NOMO-1 treated with dmso at 0.1 percent for 144 hours (cell line): ENCODE measurements at regions not wholly inside any gene's neighbourhood (a gene's known extent, or its start where the extent isn't known, plus 50 kb on each side); places are given as distances from the start of the nearest gene placed in this dataset.

ENCODE experiments used
- DNase-seq: peaks from one replicate; lab custom pipeline; 2025; ENCODE audit not compliant: unreplicated experiment; lab: John Stamatoyannopoulos, UW

DNA sequence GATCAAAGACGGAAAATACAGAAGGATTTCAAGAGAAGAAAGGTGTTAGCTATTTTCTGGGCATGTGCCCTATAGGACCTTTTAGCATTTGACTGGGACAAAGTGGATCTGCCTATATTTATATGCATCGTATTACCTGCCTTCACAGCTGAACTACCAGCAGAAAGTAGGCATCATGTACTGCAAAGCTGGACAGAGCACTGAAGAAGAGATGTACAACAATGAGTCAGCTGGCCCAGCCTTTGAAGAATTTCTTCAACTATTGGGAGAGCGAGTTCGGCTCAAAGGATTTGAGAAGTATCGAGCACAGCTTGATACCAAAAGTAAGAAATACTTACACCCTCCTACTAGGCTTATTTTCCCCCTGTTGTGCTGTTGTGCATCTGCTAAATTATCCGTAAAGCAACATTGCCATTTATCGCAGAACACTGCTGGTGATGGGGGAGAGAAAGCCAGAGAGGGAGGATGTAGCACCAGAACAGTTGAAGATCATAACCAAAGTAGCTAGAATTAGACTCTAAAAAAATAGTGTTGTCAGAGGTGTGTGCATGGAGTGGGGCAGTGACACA, 282.0 kb upstream of the RGS6 start:
- DNase-seq, result no peak

DNA sequence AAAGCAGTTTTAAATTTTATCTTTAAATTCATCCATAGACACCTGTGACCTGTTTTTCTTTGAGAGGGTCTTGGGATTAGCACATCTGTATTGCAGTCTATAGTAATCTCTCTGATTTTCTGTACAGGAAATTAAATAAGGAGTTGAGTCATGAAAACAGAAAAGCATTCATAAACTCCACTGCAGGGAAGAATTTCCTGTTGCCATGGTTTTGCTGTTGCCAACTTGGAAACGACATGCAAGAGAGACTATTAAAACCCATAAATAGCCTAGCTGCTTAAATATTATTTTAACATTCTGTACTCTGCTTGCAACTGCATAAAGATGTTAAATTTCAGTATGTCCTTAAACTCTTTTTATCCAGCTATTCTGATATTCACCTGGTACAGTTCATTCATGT, 281.0 kb upstream of the RGS6 start:
- no peak for DNase-seq

DNA sequence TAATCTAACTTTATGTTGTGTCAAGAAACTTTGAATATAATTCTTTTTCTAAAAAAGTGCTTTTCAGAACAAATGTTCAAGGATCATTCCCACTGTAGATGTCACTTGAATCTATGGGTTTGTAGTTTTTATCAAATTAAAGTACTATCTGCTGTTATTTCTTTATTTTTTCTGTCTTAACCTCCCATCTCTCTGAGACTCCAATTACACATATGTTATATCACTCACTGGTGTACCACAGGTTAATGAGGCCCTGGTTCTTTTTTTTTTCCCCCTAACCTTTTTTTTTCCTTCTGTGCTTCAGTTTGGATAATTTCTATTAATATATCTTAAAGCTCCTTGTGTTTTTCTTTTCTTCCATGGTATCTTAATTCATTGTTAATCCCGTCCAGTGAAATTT, 279.9 kb upstream of the RGS6 start:
- no peak for DNase-seq

DNA sequence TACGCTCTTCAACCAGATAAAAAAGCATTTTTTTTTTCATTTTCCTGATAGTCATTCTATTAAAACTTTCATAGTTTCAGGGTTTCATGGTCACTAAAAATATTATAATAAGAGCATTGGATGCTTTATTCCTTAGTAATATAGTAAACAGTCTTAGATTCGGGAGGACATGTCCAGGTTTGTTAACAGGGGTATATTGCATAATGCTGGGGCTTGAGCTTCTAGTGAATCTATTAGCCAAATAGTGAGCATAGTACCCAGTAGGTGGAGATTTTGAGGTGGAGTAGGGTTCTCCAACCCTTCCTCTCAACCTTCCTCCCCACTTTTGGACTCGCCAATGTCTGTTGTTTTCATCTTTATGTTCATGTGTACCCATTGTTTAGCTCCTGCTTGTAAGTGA, 277.4 kb upstream of the RGS6 start:
- DNase-seq, result no peak

DNA sequence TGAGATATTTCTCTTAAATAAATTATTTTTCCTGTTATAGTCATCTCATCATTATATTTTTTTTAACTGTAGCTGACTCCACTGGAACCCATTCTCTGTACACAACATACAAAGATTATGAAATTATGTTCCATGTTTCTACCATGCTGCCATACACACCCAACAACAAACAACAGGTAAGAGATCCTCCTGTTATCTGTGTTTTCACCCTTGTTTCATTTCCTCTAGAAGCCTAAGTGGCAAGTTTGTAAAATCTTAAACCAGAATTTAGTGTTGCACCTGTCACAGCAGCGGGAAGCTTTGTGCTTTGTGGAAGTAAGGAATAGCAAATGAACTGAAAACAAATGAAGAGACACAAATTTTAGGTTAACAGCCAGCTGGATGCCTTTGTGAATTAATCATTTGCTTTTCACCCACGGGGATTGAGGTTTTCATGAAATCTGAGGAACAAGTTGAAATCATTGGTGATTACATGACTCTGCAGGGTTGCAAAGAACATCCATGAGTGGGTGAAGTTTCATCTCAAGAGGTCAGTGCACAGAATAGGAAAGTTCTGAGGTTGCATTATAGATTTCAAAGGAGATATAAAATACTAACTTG, 273.9 kb upstream of the RGS6 start:
- no peak for DNase-seq

DNA sequence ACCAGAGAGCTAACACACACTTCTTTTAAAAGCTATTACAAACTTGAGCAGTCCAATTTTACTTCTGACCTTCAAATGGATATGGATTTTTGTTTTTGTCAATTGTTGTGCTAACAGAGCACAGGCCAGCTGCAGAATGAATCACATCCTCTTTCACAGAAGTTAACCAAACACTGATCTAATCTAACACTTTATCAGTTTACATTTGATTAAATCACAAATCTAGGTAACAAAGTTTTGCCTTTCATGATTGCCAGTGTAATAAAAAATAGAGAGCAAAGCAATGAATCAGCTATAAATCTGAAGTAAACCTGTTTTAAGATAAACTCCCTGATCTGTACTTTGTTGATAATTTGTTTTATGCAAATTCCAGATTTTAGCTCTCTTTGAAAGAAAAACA, 273.1 kb upstream of the RGS6 start:
- DNase-seq, result no peak

DNA sequence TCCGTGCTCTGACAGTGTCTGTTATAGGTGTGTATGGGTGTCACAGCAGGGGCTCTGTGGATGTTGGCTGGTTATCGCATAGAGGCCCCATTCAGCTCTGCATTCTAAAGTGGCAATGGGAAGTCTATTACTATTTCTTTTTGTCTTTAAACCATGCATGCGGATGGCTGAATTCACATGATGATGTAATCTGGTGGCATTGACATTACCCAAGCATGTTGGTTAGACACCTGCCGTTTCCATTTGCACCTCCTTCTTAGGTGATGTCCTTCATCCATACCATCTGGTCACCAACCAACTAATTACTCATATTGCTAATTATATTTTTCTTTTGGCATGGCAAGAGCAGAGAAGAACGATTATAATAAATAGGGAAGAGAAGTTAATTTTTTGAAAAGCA, 270.8 kb upstream of the RGS6 start:
- DNase-seq, result no peak

DNA sequence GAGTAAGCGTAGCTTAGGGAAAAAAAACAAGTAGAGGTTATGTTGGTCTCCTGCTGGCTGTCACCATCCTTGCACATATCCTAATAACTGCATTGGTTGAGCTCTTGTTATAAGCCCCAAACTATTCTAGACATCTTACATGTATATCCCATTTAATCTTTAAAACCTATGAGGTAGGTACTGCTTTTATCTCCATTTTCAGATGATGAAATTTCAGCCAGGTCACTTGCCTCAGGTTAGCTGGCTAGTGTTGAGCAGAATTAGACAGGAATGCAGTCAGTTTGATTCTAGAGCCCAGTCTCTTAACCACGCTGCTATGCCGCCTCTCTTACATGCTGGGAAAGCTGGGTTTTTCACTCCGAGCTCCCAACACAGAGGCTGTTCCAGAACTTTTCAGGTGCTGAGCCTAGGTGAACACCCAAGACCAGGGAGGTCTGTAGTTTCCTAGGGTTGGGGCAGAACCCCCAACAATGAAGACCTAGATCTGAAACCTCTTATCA, 269.9 kb upstream of the RGS6 start:
- no peak for DNase-seq

DNA sequence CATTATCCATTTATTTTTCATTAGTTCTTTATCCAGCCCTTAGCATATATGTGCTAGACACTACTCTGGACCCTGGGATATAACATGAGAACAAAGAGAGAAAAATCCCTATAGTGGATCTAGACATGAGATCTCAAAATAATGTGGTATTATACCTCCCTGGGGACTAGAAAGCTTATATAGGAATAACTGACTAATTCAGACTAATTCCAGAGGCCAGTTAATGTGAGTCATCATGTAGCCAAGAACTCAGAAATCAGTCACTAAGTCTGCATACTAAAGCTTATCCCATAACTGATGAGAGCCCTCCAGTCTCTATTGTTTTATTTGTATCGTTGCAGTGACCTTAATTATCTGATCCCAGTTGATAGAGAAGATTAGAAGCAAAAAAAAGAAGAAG, 267.1 kb upstream of the RGS6 start:
- no peak for DNase-seq

DNA sequence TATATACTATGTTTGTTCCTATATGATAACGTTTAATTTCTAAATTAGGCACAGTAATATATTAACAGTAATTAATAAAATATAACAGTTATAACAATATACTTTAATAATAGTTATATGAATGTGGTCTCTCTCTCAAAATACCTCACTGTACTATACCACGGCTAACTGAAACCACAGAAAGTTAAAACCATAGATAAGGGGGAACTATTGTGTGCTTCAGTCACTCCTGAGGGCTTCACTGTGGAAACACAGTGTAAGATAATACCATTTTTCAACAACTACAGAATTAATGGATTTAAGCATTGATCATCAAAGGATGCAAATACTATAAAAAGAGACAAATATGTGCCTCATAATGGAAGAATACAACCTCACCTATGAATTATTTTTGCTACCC, 266.4 kb upstream of the RGS6 start:
- no peak for DNase-seq

DNA sequence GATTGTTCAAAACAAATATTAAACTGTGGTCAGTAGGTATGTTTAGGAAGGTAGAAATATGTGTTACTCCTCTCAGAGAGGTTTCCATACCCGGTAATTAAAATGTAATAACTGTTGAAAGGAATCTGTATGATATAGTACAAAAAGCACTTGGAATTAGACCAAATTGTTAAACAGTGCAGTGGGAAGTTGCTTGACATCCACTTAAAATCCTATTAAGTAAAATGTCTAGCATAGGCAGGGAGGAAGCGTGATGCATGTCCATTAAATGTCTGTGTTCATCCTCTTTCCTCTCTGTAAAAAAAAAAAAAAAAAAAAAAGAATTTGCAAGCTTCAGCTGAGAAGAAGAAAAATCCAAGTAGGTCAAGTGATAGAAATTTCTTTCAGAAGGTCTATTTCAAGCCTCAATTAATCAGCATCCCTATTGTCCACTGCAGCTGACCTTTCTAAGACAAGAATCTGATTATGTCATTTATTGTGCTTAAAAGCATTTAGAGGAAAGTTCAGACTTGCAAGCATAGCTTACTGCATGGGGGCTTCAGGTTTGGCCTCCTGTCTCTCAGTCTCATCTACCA, 265.6 kb upstream of the RGS6 start:
- no peak for DNase-seq

DNA sequence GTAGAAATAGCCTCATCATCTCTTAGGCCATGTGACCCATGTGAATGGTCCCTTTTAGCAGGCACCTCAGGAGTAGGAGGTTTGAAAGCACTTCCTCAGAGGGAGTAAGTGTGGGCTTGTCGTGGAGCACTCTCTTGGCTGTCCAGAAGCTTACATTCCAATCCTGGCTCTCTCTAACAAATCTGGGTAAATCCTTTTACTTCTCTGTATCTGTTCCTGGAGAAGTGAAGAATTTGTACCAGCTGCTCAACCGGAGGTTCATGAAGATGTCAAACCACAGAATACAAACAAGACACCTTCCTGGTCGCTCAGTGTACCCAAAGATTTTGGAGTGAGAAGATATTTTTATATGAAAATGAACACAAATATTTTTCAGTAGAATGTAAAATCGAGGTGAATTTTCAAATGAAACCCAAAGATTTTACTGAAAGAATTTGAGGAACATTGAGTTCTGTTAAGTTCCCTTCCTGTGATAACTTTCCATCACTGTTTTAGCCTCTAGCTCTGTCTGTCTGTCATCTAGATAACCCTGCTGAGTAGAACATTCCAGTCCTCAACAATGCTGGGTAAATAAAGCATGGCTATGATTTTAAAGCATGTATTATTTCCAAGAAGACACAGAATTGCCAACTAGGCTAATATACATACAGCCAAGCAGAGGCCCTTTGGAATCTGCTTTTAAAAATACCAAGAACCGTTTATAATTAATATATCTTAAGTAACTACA, 263.9 kb upstream of the RGS6 start:
- DNase-seq, result no peak

DNA sequence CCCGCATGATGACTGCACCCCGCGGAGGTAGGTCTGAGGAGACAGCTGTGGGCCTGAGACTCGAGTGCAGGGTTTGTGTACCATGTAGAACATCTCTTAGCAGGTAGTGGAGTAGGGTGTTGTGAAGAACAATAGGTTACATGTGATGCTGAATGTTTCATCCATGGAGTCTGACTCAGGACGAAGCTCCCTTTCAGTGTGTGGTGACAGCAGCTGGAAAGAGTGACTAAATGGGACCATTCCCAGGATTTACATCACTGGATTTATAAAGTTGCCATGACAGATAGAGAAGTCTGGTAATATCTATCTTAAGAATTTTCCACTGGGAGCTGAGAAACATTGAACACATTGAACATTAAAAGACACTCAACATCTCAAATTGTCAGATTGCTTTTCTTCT, 259.6 kb upstream of the RGS6 start:
- no peak for DNase-seq

DNA sequence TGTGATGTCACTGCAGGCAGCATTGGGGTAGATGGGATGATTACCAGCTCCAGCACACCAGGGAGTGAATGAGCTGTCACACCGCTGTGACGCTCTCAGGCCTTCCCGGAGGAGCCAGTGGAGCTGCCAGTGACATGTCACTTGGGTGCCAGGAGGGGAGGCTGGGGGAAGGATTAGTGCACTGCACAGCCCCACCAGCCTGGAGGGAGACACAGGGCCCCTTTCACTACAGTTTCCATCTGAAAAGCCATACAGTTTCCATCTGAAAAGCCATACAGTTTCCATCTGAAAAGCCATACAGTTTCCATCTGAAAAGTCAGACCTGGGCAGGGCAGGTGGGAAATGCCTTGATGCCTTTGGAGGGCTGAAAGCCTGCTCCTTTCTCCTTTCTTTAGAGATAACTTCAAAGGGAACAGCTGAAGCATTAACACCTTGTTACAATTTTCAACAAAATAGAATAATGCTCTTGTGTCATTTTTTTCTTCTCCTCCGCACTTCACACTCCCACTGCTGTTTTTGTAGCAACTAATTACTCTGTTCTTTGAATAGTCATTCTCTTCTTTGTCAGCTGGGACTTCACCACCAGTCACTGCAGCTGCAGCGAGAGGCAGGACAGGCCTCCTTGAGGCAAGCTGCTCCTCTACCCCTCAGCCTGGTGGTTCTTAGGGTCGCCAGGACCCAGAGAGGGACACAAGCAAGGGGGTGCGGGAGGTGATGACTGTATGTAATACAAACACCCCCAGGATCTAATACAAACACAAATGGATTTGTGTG, 256.9 kb upstream of the RGS6 start:
- no peak for DNase-seq

DNA sequence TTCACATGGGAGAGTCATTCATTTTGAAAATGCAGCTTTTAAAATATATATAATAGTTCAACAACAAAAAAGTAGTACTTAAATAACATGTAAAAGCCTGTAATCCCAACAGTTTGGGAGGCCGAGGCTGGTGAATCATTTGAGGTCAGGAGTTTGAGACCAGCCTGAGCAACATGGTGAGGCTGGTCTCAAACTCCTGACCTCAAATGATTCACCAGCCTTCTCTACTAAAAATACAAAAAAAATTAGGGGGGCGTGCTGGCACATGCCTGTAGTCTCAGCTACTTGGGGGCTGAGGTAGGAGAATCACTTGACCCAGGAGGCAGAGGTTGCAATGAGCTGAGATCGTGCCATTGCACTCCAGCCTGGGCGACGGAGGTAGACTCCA, 256.3 kb upstream of the RGS6 start:
- DNase-seq, result no peak

DNA sequence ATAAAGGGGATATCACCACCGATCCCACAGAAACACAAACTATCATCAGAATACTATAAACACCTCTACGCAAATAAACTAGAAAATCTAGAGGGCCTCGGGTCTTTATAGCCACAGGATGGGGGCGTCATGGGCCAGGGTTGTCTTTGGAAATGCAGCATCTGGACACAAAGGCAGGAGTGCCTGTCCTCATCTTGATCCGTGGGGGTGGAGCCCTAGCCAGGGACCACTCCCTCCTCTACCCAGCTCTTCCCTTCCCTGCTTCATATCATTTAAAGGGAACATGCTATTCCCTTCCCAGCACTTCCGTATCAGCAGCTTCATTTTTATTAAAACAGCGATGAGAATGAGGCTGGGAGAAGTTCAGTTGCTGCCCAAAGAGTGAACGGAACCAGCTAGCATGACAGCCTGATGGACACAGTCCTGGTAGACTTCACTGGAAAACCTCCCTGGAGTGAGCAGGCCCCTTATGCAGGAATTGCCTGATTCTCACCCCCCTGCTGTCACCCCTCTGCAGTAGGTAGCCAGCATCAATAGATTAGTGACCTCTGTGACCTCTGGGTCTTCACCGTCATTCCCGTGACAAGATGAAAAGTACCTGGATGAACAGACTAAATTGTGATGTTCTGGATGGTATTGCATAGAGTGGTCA, 251.4 kb upstream of the RGS6 start:
- DNase-seq, result no peak

DNA sequence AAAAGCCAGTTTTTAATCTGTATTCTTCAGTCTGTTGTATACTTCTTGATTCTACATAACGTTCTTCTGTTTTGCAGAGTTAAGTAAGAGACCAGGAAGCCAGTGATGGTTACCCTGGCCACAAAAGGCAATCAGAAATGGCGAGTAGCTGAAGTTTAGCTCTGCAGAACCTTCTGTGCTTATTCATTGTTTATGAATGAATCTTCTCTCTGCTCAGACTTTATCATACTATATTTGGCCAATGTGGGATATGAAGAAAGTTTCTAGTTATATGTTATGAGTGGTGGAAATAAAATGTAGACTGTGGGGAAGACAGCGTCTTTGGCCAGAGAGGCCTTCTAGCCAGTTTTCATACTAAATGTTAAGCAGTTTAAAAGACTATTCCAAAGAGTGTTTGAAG, 249.9 kb upstream of the RGS6 start:
- DNase-seq, result no peak

DNA sequence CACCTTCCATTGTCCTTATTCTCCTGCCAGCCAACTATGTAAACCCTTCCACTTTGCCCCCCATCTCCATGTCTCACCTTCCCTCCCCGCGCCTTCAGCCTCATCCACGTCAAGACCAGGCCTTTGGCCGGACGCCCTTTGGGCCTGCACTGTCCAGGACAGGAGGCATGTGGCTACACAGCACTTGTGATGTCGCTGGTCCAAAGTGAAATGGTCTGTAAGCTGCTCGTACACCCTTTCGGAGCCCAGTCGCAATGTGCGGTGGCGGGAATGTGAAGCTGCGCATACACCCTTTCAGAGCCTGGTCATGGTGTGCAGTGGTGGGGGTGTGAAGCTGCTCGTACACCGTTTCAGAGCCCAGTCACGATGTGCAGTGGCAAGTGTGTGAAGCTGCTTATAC, 247.9 kb upstream of the RGS6 start:
- DNase-seq, result no peak

DNA sequence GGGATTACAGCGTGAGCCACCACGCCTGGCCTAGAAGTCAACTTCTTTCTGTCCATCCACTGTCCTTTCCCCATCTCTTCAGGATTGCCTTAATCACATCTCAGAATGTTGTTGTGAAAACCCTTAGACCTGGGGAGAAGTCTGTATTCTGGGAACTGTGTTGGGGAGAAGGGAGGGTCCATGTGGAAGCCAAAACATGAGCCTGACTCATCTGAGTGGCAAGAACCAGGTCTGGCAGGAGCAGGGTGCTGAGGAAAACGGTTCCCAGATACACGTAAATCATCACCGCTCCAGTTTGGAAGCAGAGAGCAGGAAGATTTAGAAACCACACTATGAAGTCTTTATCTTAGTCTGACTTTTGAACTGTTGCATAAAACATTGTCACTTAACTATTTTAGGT, 245.6 kb upstream of the RGS6 start:
- no peak for DNase-seq

DNA sequence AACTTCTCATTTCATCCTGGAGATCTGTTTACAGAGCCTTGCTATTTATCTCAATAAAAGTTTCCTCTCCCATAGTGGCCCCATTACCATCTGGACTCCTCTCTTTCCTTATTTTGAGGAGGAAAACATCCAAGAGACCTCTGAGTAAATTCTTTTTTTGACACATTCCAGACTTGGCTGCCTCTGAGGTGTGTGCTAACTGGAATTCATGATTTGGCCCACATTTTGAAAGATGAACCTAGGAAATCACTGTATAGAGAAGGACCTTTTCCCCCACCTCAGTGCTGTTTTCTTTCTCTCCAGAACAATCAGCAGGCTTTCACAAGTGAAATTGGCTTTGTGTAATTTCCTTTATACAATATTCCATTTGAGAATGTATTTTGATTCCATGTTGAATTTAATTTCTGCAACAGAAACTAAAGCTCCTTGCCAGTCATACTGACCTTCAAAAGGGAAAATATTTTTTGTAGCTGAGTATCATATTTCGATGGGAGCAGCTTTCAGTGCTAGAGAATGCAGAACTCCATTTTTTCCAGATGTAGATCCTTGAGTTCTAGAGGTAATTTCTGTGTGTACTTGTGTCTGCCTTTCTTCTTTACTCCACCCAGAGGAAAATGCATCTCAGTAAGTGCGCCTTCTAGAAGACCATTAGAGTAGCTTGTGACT, 244.9 kb upstream of the RGS6 start:
- DNase-seq, result no peak

DNA sequence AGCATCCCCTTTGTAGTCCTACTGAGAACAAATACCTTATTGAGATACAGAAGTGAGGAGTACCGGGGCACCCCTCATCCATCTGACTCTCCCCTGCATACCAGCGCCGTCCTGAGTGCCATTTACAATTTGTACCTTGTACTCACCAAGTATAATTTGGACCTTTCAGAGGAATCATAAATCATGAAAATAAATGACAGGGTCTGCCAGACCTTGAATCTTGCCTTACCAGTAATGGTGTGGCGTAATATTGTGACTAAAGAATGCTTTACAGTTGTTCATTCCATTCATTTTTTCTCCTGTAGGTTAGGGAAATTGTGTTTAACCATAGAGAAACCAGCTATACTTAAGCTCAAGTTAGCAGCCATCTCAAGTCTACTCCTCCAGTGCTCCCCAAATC, 243.7 kb upstream of the RGS6 start:
- DNase-seq, result no peak
